Activated T-cell treated with anti-CD3 and anti-CD28 coated beads, Interleukin-2, amount 50 U/mL, for 72 hours (primary cell): ENCODE measurements at regions not wholly inside any gene's neighbourhood (a gene's known extent, or its start where the extent isn't known, plus 50 kb on each side); places are given as distances from the start of the nearest gene placed in this dataset.

Experiments
- ATAC-seq, 2 donors: fragments of 150-1000 bp; cut with Tn5 transposase; replicated peaks in 1 of 2; 2 replicates each; pipeline ENCODE4 v1.10.0; 2021; ENCODE audit warnings: moderate library complexity in 2 of 2, mild to moderate bottlenecking in 1 of 2
- DNase-seq, 2 donors: peaks; one replicate each; pipeline ENCODE4 v3.0.0; 2021 to 2022; ENCODE audit warnings: mixed read lengths in 1 of 2
- H3K27ac Mint-ChIP-seq: one replicate; pipeline ENCODE4 v1.8.0; 2022; ENCODE audit warnings: mild to moderate bottlenecking, moderate library complexity, mixed read lengths
- H3K27me3 Mint-ChIP-seq: one replicate; pipeline ENCODE4 v1.8.0; 2022; ENCODE audit warnings: low read depth, mixed read lengths
- H3K36me3 Mint-ChIP-seq, 2 donors: one replicate each; pipeline ENCODE4 v1.8.0; 2022; ENCODE audit warnings: mixed read lengths in 2 of 2, mild to moderate bottlenecking in 1 of 2; ENCODE audit not compliant: insufficient read depth in 2 of 2
- H3K4me1 Mint-ChIP-seq: one replicate; pipeline ENCODE4 v1.8.0; 2022; ENCODE audit warnings: low read depth, mixed read lengths
- H3K4me3 Mint-ChIP-seq, 2 donors: one replicate each; pipeline ENCODE4 v1.8.0; 2022; ENCODE audit warnings: mild to moderate bottlenecking in 2 of 2, mixed read lengths in 2 of 2, moderate library complexity in 2 of 2
- H3K9me3 Mint-ChIP-seq, 2 donors: one replicate each; pipeline ENCODE4 v1.8.0; 2022; ENCODE audit warnings: mixed read lengths in 2 of 2

GRCh38 chr13:105821337-105821736 lies 714.1 kb downstream of the EFNB2 start:
- no peak for ATAC-seq
- peaks cover 0 to 2% of the 10 kb centered on the region in 2 donors for H3K9me3 Mint-ChIP-seq

GRCh38 chr13:105820415-105820814 lies 715.0 kb downstream of the EFNB2 start:
- Mint-ChIP-seq H3K27ac (no peak overlapping the region), H3K36me3 (peaks cover 0 to 2% of the 10 kb centered on the region in 2 donors), H3K4me3 (no peak overlapping the region), H3K9me3 (peaks cover 0 to 2% of the 10 kb centered on the region in 2 donors), H3K27me3 (no peaks in the 10 kb centered on the region), H3K4me1 (no peaks in the 10 kb centered on the region)
- ATAC-seq (no peak), DNase-seq (no peak)

More at GRCh38 chr13:105821337-105821736, 714.1 kb downstream of the EFNB2 start:
- peaks cover 0 to 2% of the 10 kb centered on the region in 2 donors for H3K36me3 Mint-ChIP-seq
- no peak overlapping the region for H3K4me3 Mint-ChIP-seq
- H3K27ac Mint-ChIP-seq = no peak overlapping the region
- H3K4me1 Mint-ChIP-seq = no peaks in the 10 kb centered on the region
- DNase-seq = no peak
- no peaks in the 10 kb centered on the region for H3K27me3 Mint-ChIP-seq

- no peaks in the 10 kb centered on the region for H3K27me3 Mint-ChIP-seq
- no peak for ATAC-seq
Observed at GRCh38 chr13:105817498-105817897, 718.0 kb downstream of the EFNB2 start.

GRCh38 chr13:105816994-105817393 lies 718.5 kb downstream of the EFNB2 start:
- DNase-seq (no peak), ATAC-seq (no peak)
- H3K4me3 Mint-ChIP-seq = no peak overlapping the region
- H3K4me1 Mint-ChIP-seq = no peaks in the 10 kb centered on the region
- H3K27ac Mint-ChIP-seq = no peak overlapping the region
- H3K9me3 Mint-ChIP-seq = no peaks in the 10 kb centered on the region
- no peaks in the 10 kb centered on the region for H3K27me3 Mint-ChIP-seq
- H3K36me3 Mint-ChIP-seq = no peaks in the 10 kb centered on the region

More at GRCh38 chr13:105817498-105817897, 718.0 kb downstream of the EFNB2 start:
- no peak overlapping the region for H3K4me3 Mint-ChIP-seq
- no peak for DNase-seq
- H3K36me3 Mint-ChIP-seq = no peaks in the 10 kb centered on the region
- no peaks in the 10 kb centered on the region for H3K9me3 Mint-ChIP-seq
- H3K4me1 Mint-ChIP-seq = no peaks in the 10 kb centered on the region
- H3K27ac Mint-ChIP-seq = no peak overlapping the region

- H3K9me3 Mint-ChIP-seq = peaks cover 0 to 4% of the 10 kb centered on the region in 2 donors
- DNase-seq = no peak
- H3K27me3 Mint-ChIP-seq = no peaks in the 10 kb centered on the region
- no peaks in the 10 kb centered on the region for H3K4me1 Mint-ChIP-seq
- H3K36me3 Mint-ChIP-seq = no peaks in the 10 kb centered on the region
- no peak overlapping the region for H3K4me3 Mint-ChIP-seq
- H3K27ac Mint-ChIP-seq = no peak overlapping the region
- ATAC-seq = no peak
Observed at GRCh38 chr13:105814902-105815250, 720.6 kb downstream of the EFNB2 start.

- DNase-seq = no peak
- H3K4me3 Mint-ChIP-seq = no peak overlapping the region
Observed at GRCh38 chr13:105814219-105814901, 721.1 kb downstream of the EFNB2 start.

GRCh38 chr13:105806628-105806920 lies 728.9 kb downstream of the EFNB2 start:
- Mint-ChIP-seq H3K27me3 (no peaks in the 10 kb centered on the region), H3K36me3 (no peaks in the 10 kb centered on the region), H3K4me1 (no peaks in the 10 kb centered on the region), H3K9me3 (peaks cover 0 to 4% of the 10 kb centered on the region in 2 donors), H3K27ac (no peak overlapping the region), H3K4me3 (no peak overlapping the region)
- ATAC-seq (no peak), DNase-seq (no peak)

More at GRCh38 chr13:105814219-105814901, 721.1 kb downstream of the EFNB2 start:
- H3K4me1 Mint-ChIP-seq = no peaks in the 10 kb centered on the region
- no peaks in the 10 kb centered on the region for H3K27me3 Mint-ChIP-seq
- H3K27ac Mint-ChIP-seq = no peak overlapping the region
- H3K9me3 Mint-ChIP-seq = peaks cover 0 to 4% of the 10 kb centered on the region in 2 donors
- no peak for ATAC-seq
- H3K36me3 Mint-ChIP-seq = no peaks in the 10 kb centered on the region

- no peak for DNase-seq
- Mint-ChIP-seq H3K9me3 (peaks cover 0 to 4% of the 10 kb centered on the region in 2 donors), H3K36me3 (no peaks in the 10 kb centered on the region), H3K27me3 (no peaks in the 10 kb centered on the region), H3K4me1 (no peaks in the 10 kb centered on the region), H3K4me3 (no peak overlapping the region), H3K27ac (no peak overlapping the region)
- ATAC-seq = no peak
Observed at GRCh38 chr13:105805892-105806627, 729.4 kb downstream of the EFNB2 start.

GRCh38 chr13:105804561-105805190 lies 730.8 kb downstream of the EFNB2 start:
- no peaks in the 10 kb centered on the region for H3K27me3 Mint-ChIP-seq
- no peak overlapping the region for H3K4me3 Mint-ChIP-seq
- no peaks in the 10 kb centered on the region for H3K4me1 Mint-ChIP-seq
- ATAC-seq (no peak), DNase-seq (no peak)
- H3K9me3 Mint-ChIP-seq = no peaks in the 10 kb centered on the region
- no peak overlapping the region for H3K27ac Mint-ChIP-seq
- H3K36me3 Mint-ChIP-seq = no peaks in the 10 kb centered on the region

- Mint-ChIP-seq H3K9me3 (peaks cover 0 to 4% of the 10 kb centered on the region in 2 donors), H3K27ac (no peak overlapping the region), H3K27me3 (no peaks in the 10 kb centered on the region), H3K4me3 (no peak overlapping the region), H3K36me3 (no peaks in the 10 kb centered on the region), H3K4me1 (no peaks in the 10 kb centered on the region)
- DNase-seq (no peak), ATAC-seq (no peak)
Observed at GRCh38 chr13:105799155-105799554, 736.3 kb downstream of the EFNB2 start.

GRCh38 chr13:105798541-105798940 lies 736.9 kb downstream of the EFNB2 start:
- ATAC-seq (no peak), DNase-seq (no peak)
- peaks cover 2 to 4% of the 10 kb centered on the region in 2 donors for H3K9me3 Mint-ChIP-seq
- H3K27ac Mint-ChIP-seq = no peak overlapping the region
- H3K4me1 Mint-ChIP-seq = no peaks in the 10 kb centered on the region
- no peaks in the 10 kb centered on the region for H3K27me3 Mint-ChIP-seq
- H3K36me3 Mint-ChIP-seq = no peaks in the 10 kb centered on the region
- H3K4me3 Mint-ChIP-seq = no peak overlapping the region

GRCh38 chr13:105796081-105796480 lies 739.4 kb downstream of the EFNB2 start:
- Mint-ChIP-seq H3K36me3 (no peaks in the 10 kb centered on the region), H3K9me3 (peaks cover 4 to 6% of the 10 kb centered on the region in 2 donors), H3K27me3 (no peaks in the 10 kb centered on the region), H3K27ac (no peak overlapping the region), H3K4me1 (no peaks in the 10 kb centered on the region), H3K4me3 (no peak overlapping the region)
- ATAC-seq (no peak), DNase-seq (no peak)

GRCh38 chr13:105790923-105791322 lies 744.5 kb downstream of the EFNB2 start:
- H3K4me3 Mint-ChIP-seq = no peak overlapping the region
- H3K9me3 Mint-ChIP-seq = peaks cover 2 to 6% of the 10 kb centered on the region in 2 donors
- no peaks in the 10 kb centered on the region for H3K36me3 Mint-ChIP-seq
- ATAC-seq (no peak), DNase-seq (no peak)
- H3K4me1 Mint-ChIP-seq = no peaks in the 10 kb centered on the region
- no peak overlapping the region for H3K27ac Mint-ChIP-seq
- no peaks in the 10 kb centered on the region for H3K27me3 Mint-ChIP-seq
